ENCODE measurements at regions not wholly inside any gene's neighbourhood (a gene's known extent, or its start where the extent isn't known, plus 50 kb on each side); places are given as distances from the start of the nearest gene placed in this dataset.

DNA sequence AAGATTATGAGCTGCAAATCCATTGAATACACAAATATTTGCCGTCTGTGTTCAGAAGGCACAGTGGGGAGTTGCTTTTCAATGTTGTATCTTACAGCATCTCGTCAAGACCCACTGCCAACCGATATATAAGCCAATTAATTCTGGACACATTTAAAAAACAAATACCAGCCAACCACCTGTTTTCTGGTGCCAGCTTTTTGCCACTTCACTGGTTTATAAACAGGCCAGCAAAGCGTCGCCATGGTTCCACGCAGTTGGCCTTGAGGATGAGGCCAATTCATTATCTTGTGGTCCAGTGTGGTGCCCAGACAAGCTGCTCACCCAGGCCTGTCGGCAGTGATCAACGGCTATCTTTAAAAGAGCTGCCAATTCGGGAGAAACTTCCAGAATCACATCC is 321.0 kb downstream of the TCERG1L start:
- no peak for DNase-seq

- DNase-seq = no peak
Observed at GRCh38 chr10:130992802-130993523, 318.6 kb downstream of the TCERG1L start.

DNA sequence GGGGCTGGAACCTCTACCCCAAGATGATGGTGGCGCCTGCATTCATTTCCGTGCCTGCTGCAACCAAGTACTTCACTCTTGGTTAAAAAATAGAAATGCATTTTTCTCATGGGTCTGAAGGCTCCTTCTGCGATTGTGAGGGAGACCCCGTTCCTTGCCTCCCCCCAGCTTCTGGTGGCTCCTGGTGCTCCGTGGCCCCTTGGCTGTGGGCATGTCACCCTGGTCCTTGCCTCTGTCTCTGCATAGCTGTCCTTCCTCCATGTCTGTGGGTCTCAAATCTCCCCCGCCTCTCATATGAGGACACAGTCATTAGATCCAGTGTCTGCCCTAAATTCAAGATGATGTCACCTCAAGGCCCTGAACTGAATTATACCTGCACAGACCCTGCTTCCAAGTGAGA is 317.9 kb downstream of the TCERG1L start:
- DNase-seq = no peak

DNA sequence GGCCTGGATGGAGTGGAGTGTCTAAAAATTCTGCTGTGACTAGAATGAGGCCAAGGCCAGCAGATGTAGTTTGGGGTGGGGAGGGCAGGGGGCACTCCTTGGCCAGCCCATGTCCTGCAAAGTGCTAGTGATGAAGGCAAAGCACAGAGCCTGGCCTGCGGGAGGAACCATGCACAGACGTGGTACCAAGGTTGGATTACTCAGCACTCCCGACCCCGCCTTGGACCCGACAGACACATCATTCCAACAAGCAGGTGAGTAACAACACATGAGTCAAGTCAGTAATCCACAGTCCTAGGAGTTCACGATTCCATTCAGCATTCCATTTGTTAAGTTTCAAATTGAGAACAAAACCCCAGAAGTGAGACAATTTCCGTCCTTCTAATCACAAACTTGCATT is 317.3 kb downstream of the TCERG1L start:
- DNase-seq = no peak

DNA sequence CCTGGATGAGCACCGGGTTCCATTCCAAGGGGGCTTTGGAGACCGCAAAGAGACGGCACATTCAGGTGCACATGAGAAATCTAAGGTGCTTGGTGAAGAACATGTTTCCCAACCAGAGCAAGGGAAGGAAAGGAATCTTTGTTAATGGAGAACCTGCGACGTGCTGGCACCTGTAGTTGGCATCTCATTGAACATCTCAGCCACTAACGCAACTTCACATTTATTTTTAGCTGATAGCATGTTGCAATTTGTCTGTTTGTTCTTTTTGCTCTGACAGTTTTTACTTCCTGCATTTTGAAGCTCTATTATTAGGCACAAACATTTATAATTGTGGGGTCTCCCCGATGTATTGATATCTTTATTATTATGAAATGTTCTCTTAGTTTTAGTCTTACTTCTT is 316.7 kb downstream of the TCERG1L start:
- no peak for DNase-seq

GRCh38 chr10:130997267-130998045 is 314.1 kb downstream of the TCERG1L start:
- DNase-seq = no peak

DNA sequence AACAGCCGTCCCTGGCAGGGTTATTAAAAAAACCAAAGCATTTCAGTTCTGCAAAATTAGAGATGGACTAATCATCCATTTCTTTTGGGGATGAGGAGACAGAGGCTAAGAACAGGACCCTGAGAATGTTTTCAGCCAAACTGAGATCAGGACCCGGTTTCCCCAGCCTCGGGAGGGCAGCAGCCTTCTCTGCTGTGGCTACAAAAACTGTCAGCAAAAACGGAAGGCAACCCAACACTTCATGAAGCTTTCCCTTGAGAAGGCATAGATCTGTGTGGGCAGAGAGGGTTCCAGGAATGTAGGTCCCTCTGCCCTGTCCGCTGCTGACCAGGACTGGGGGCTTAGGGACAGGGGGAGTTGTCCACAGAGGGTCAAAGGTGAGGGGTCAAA is 313.5 kb downstream of the TCERG1L start:
- DNase-seq = no peak

GRCh38 chr10:130998642-130999041 is 312.9 kb downstream of the TCERG1L start:
- DNase-seq = no peak

- no peak for DNase-seq
Observed at GRCh38 chr10:130999376-131000202, 311.9 kb downstream of the TCERG1L start.

GRCh38 chr10:131000244-131000643 is 311.3 kb downstream of the TCERG1L start:
- no peak for DNase-seq

GRCh38 chr10:131000743-131001142 is 310.8 kb downstream of the TCERG1L start:
- DNase-seq = no peak

GRCh38 chr10:131001438-131001837 is 310.1 kb downstream of the TCERG1L start:
- no peak for DNase-seq

- no peak for DNase-seq
Observed at GRCh38 chr10:131002031-131002861, 309.3 kb downstream of the TCERG1L start.

DNA sequence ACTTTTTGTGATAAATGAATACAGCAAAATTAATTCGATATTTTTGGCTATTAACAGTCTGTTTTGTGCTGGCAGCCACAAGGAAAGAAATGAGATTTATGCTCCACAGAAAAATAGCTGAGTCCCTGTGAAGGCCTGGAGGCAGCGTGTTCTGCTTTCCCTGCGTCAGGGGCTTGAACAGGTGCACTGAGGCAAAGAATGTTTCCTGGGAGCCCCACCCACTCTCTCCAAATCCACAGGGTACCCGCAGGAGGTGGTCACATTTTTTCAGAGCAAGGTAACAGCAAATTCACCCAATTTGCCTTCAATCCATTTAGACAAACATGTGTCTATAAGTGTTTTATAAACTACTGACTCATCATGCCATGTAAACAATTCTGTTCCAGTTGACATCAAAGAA is 308.1 kb downstream of the TCERG1L start:
- DNase-seq = no peak

GRCh38 chr10:131004276-131004675 is 307.2 kb downstream of the TCERG1L start:
- no peak for DNase-seq

DNA sequence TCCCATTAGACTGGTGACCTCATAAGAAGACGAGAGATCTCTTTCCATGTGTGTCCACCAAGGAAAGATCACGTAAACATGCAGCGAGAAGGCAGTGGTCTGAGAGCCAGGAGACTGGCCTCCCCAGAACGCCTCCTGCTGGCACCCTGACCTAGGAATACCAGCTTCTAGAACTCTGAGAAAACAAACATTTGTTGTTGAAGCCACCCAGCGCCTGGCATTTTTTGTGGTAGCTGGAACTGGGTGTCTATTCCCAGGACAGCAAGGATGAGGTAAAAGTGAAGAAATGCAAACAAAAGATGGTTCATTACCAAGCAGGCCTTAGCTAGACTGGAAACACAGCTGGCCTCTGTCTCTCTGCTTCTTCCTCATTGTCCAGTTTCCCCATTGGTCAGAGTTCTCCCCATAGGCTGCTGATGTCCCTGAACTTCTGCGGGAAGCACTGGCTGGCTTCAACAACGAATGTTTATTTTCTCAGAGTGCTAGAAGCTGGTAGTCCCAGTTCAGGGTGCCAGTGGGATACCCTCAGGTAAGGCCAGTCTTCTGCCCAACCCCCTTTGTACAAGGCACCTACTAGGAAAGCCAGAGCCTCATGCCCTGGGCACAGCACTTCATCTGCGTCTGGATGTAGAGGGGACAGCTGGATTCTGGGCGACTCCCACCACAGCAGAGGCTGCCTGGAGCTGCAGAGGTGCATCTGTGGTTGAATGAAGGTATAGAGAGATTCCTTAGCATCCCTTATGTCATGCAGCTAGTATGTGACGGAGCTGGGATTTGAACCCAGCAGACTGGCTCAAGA is 304.9 kb downstream of the TCERG1L start:
- no peak for DNase-seq

DNA sequence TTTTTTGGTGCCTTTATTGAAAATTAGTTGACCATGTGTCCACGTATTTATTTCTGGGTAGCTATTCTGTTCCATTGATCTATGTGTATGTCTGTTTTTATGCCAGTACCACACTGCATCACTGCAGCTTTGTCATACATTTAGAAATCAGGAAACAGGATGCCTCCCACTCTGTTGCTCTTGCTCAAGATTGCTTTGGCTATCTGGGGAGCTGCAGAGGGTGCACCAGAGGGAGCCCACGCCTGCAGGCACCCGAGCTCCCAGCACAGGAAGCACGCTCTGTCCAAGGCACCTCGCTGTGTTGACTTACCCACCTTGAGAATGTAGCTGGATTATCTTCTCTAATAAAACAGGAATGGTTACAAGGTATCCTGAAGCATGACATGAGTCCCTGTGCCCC is 301.7 kb downstream of the TCERG1L start:
- DNase-seq = no peak

GRCh38 chr10:131010965-131011575 is 300.5 kb downstream of the TCERG1L start:
- DNase-seq = no peak

- DNase-seq = no peak
Observed at GRCh38 chr10:131011936-131012640, 299.4 kb downstream of the TCERG1L start.

- no peak for DNase-seq
Observed at GRCh38 chr10:131012641-131012985, 298.9 kb downstream of the TCERG1L start.
